MM.1S (cell line): ENCODE measurements at regions not wholly inside any gene's neighbourhood (a gene's known extent, or its start where the extent isn't known, plus 50 kb on each side); places are given as distances from the start of the nearest gene placed in this dataset.

Experiments used
- EZH2 ChIP-seq: fragments of 300-600 bp; sonication (generic); optimal IDR thresholded peaks from 2 replicates; pipeline ENCODE3; 2017; ENCODE audit warnings: low read depth, mild to moderate bottlenecking, antibody characterized with exemption, low read length, mixed read lengths
- TF ChIP-seq, protein P1 (sequence below): fragments of 300-600 bp; sonication (generic); IDR thresholded peaks from 2 replicates; pipeline ENCODE4 v1.5.1; 2016; ENCODE audit warnings: antibody characterized with exemption, low read length, mixed read lengths

DNA sequence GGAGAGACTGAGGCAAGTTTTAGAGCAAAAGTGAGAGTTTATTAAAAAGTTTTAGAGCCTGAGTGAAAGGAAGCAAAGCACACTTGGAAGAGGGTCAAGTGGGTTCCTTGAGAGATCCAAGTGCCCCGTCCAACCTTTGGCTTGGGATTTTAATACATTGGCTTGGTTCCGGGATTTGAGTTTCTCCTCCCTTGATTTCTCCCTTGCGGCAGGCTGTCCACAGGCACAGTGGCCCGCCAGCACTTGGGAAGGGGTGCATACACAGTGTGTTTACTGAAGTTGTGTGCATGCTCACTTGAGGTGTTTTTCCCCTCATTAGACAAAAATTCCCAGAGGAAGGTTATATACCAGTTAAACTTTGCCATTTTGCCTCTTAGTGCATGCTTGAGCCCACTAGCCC lies 333.5 kb downstream of the PCDH18 start:
- TF ChIP-seq, protein P1, sequence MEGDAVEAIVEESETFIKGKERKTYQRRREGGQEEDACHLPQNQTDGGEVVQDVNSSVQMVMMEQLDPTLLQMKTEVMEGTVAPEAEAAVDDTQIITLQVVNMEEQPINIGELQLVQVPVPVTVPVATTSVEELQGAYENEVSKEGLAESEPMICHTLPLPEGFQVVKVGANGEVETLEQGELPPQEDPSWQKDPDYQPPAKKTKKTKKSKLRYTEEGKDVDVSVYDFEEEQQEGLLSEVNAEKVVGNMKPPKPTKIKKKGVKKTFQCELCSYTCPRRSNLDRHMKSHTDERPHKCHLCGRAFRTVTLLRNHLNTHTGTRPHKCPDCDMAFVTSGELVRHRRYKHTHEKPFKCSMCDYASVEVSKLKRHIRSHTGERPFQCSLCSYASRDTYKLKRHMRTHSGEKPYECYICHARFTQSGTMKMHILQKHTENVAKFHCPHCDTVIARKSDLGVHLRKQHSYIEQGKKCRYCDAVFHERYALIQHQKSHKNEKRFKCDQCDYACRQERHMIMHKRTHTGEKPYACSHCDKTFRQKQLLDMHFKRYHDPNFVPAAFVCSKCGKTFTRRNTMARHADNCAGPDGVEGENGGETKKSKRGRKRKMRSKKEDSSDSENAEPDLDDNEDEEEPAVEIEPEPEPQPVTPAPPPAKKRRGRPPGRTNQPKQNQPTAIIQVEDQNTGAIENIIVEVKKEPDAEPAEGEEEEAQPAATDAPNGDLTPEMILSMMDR = no peak
- TF ChIP-seq EZH2 = no peak
